GM21526 (cell line): ENCODE measurements at regions not wholly inside any gene's neighbourhood (a gene's known extent, or its start where the extent isn't known, plus 50 kb on each side); places are given as distances from the start of the nearest gene placed in this dataset.
"Not testable (repeated sequence)": the region's sequence is repeated elsewhere in the genome, so short reads cannot be mapped to it uniquely, and the experiment has no call there.

Experiments
- ATAC-seq: cut with Tn5 transposase; IDR thresholded peaks from one replicate; pipeline ENCODE4 v1.9.1; 2021; ENCODE audit warnings: moderate library complexity; ENCODE audit not compliant: unreplicated experiment, low FRiP score

DNA sequence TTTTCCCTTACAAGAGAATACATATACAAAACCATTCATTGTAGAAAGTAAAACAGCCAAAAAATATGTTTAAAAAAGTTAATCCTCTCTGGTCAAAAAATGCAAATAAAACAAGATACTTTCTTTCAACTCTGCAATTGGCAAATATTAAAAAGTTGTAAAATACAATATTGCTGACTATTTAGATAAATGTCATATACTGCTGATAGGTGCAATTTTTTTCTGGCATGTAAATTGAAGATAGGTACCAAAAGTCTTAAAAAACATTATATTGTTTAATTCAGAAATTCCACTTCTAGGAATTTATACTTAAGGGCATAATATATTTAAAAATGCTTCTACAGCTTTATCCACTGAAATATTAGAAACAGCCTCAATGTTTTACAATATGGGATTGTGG is 66.4 kb upstream of the TLL1 start:
- no peak for ATAC-seq

DNA sequence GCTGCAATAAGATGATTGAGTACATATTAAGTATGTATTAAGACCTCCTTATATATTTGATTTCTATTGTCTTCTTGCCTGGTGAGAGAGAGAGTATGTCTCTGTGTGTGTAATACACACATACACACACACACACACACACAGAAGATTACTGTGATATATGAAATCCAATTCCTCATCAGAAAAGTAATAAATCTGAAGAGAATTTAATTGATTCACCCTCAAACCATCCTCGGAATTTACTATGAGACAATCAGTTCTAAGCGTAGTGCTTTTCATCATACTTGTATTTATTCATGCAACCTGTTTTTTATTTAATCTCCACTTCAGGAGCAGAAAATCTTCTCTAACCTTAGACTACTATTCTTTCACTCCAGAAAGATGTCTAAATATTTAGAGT is 62.3 kb upstream of the TLL1 start:
- ATAC-seq = no peak

DNA sequence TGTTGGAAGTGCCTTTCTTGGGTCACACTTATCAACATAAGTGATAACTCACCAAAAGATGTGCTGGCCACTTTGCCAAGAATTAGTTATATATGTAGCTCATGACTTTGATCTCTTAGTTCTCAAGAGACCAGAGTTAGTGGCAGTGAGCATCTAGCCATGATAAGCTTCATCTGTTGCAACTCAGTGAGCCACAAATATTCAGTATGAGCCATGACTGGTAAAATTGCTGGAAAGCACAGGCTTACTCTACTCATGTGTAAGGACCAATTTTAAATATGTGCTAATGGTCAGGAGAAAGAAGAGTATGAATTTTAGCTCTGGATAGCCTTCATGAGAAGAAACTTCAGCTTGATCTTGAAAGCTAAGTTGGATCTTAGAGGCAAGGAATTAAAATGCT is 59.4 kb upstream of the TLL1 start:
- no peak for ATAC-seq

DNA sequence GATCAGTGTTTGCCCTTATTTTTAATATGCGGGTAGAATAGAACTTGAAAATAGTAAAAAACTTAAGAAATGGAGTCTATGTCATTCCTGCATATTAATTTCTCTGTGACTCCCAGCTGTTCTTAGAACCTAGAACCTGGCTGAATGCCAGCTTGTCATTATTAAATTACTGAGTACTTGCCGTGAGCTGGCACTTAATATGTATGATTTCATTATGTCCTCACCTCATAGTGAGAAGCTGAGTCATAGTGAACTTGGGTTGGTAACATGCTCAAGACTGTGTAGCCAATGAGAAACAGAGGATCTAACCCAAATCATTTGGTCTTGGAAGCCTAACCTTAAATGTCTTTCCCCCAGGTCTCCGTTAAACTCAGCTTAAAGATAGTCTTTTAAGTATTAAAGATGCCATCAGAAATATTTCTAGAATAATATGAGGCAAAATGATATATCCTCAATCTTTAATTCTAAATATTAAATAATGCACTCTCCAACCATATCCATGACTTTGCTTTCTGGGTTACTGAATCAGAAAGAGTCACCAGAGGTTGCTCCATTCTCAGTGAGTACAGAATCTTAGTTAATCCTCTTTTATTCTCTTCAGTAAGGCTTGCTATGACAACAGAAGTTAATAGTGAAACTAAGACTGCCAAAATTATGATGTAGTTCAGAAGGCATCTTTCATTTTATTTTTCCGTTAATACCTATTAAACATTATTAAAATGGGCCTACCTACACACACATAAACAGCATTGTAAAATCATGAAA is 58.6 kb upstream of the TLL1 start:
- ATAC-seq = no peak

DNA sequence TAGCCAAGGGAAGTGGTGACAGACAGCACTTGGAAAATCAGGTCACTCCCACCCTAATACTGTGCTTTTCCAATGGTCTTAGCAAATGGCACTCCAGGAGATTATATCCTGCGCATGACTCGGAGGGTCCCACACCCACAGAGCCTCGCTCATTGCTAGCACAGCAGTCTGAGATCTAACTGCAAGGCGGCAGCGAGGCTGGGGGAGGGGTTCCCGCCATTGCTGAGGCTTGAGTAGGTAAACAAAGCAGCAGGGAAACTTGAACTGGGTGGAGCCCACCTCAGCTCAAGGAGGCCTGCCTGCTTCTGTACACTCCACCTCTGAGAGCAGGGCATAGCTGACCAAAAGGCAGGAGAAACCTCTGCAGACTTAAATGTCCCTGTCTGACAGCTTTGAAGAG is 53.9 kb upstream of the TLL1 start:
- not testable (repeated sequence) for ATAC-seq
